HG02610 (cell line): ENCODE measurements at regions not wholly inside any gene's neighbourhood (a gene's known extent, or its start where the extent isn't known, plus 50 kb on each side); places are given as distances from the start of the nearest gene placed in this dataset.

Source experiments
- ATAC-seq: cut with Tn5 transposase; IDR thresholded peaks from one replicate; pipeline ENCODE4 v1.9.1; 2021; ENCODE audit warnings: mild to moderate bottlenecking, moderate library complexity; ENCODE audit not compliant: unreplicated experiment

GRCh38 chr13:97561182-97561581 is 127.2 kb downstream of the RAP2A start:
- peak; percentile 72 for ATAC-seq

- no peak for ATAC-seq
Measured at GRCh38 chr13:97562962-97563361, 129.0 kb downstream of the RAP2A start.

GRCh38 chr13:97564956-97565355 is 131.0 kb downstream of the RAP2A start:
- no peak for ATAC-seq

- ATAC-seq: no peak
Measured at GRCh38 chr13:97565906-97566305, 131.9 kb downstream of the RAP2A start.

- ATAC-seq: no peak
Measured at GRCh38 chr13:97566907-97567306, 132.9 kb downstream of the RAP2A start.

GRCh38 chr13:97567510-97568243 is 133.7 kb downstream of the RAP2A start:
- peak; percentile 99 for ATAC-seq

GRCh38 chr13:97568850-97569249 is 134.9 kb downstream of the RAP2A start:
- no peak for ATAC-seq

- ATAC-seq: no peak
Measured at GRCh38 chr13:97569841-97570240, 135.9 kb downstream of the RAP2A start.

- ATAC-seq: no peak
Measured at GRCh38 chr13:97570442-97570841, 136.5 kb downstream of the RAP2A start.

- ATAC-seq: no peak
Measured at GRCh38 chr13:97573011-97573410, 139.0 kb downstream of the RAP2A start.

- peak; percentile 62 for ATAC-seq
Measured at GRCh38 chr13:97574926-97575325, 141.0 kb downstream of the RAP2A start.

GRCh38 chr13:97577026-97577425 is 143.1 kb downstream of the RAP2A start:
- no peak for ATAC-seq

GRCh38 chr13:97582170-97582569 is 148.2 kb downstream of the RAP2A start:
- ATAC-seq: no peak

GRCh38 chr13:97583907-97584497 is 150.0 kb downstream of the RAP2A start:
- ATAC-seq: no peak

GRCh38 chr13:97586941-97587340 is 153.0 kb downstream of the RAP2A start:
- no peak for ATAC-seq

GRCh38 chr13:97588993-97589392 is 155.0 kb downstream of the RAP2A start:
- no peak for ATAC-seq

GRCh38 chr13:97600458-97601075 is 166.6 kb downstream of the RAP2A start:
- no peak for ATAC-seq

GRCh38 chr13:97615266-97615665 is 181.3 kb downstream of the RAP2A start:
- no peak for ATAC-seq

- ATAC-seq: no peak
Measured at GRCh38 chr13:97616385-97616784, 182.4 kb downstream of the RAP2A start.

GRCh38 chr13:97621025-97621424 is 187.1 kb downstream of the RAP2A start:
- no peak for ATAC-seq

- ATAC-seq: no peak
Measured at GRCh38 chr13:97621631-97622030, 187.7 kb downstream of the RAP2A start.

GRCh38 chr13:97627566-97627965 is 193.6 kb downstream of the RAP2A start:
- no peak for ATAC-seq
